Suprapubic skin (tissue), 4 donors: ENCODE measurements at regions not wholly inside any gene's neighbourhood (a gene's known extent, or its start where the extent isn't known, plus 50 kb on each side); places are given as distances from the start of the nearest gene placed in this dataset.
"Not testable (repeated sequence)": the region's sequence is repeated elsewhere in the genome, so short reads cannot be mapped to it uniquely, and the experiment has no call there.

Experiments used
- DNase-seq, 2 donors: peaks; one replicate each; pipeline ENCODE4 v3.0.0-alpha.2; 2019; ENCODE audit warnings: low spot score in 2 of 2
- H3K27ac ChIP-seq: fragments of 200-600 bp; sonication (generic); one replicate; pipeline ENCODE4 v1.5.1; 2019
- H3K27me3 ChIP-seq: fragments of 200-600 bp; sonication (generic); one replicate; pipeline ENCODE4 v1.5.1; 2019
- H3K36me3 ChIP-seq: fragments of 200-600 bp; sonication (generic); one replicate; pipeline ENCODE4 v1.5.1; 2019
- H3K4me1 ChIP-seq: fragments of 200-600 bp; sonication (generic); one replicate; pipeline ENCODE4 v1.5.1; 2019
- H3K4me3 ChIP-seq: fragments of 200-600 bp; sonication (generic); one replicate; pipeline ENCODE4 v1.5.1; 2019; ENCODE audit warnings: mild to moderate bottlenecking
- H3K9me3 ChIP-seq: fragments of 200-600 bp; sonication (generic); one replicate; pipeline ENCODE4 v1.5.1; 2019
- CTCF ChIP-seq, 2 donors: fragments of 200-600 bp in 1 of 2; fragments of 450-650 bp in 1 of 2; sonication (generic) in 1 of 2; IDR thresholded peaks; one replicate each; pipeline ENCODE4 v1.5.1; 2016 to 2019; ENCODE audit warnings: antibody characterized with exemption in 2 of 2, mild to moderate bottlenecking in 1 of 2, moderate library complexity in 1 of 2
- EP300 ChIP-seq: sonication (generic); formaldehyde crosslinking; IDR thresholded peaks from one replicate; pipeline ENCODE4 v1.6.1; 2017; ENCODE audit warnings: antibody characterized with exemption
- POLR2A ChIP-seq, 2 donors: fragments of 450-650 bp; IDR thresholded peaks; one replicate each; pipeline ENCODE4 v1.6.1; 2017; ENCODE audit warnings: antibody characterized with exemption in 2 of 2, mild to moderate bottlenecking in 2 of 2, moderate library complexity in 2 of 2
- POLR2AphosphoS5 ChIP-seq, 3 donors: sonication (generic); formaldehyde crosslinking; IDR thresholded peaks; one replicate each; pipeline ENCODE4 v1.6.1; 2017; ENCODE audit warnings: antibody characterized with exemption in 3 of 3
- WGBS: methylation state at CpG from one replicate; pipeline ENCODE4 v1.1.5; 2018; 5-methylcytosine and 5-hydroxymethylcytosine counted together

- 37% methylated on average over 7 of the region's 7 CpGs for WGBS
- DNase-seq = no peak
- TF ChIP-seq POLR2AphosphoS5 (IDR thresholded peaks at IDR 0.05) = no peak
- no peak for TF ChIP-seq POLR2A (IDR thresholded peaks at IDR 0.05)
- Histone ChIP-seq H3K9me3 (no peaks in the 10 kb centered on the region), H3K4me3 (no peak overlapping the region), H3K4me1 (peaks cover 3% of the 10 kb centered on the region), H3K27me3 (peaks cover 5% of the 10 kb centered on the region), H3K36me3 (no peaks in the 10 kb centered on the region), H3K27ac (no peak overlapping the region)
Measured at GRCh38 chr19:32068793-32069192, 276.6 kb upstream of the ZNF507 start.

- TF ChIP-seq POLR2AphosphoS5 (IDR thresholded peaks at IDR 0.05) (no peak), EP300 (no peak), POLR2A (IDR thresholded peaks at IDR 0.05) (no peak), CTCF (IDR thresholded peaks at IDR 0.05) (no peak)
- H3K27ac ChIP-seq = no peak overlapping the region
- no peaks in the 10 kb centered on the region for H3K9me3 ChIP-seq
- peaks cover 3% of the 10 kb centered on the region for H3K4me1 ChIP-seq
- WGBS = 83% methylated on average over 13 of the region's 13 CpGs
- peaks cover 5% of the 10 kb centered on the region for H3K27me3 ChIP-seq
- no peak for DNase-seq
- no peak overlapping the region for H3K4me3 ChIP-seq
- H3K36me3 ChIP-seq = no peaks in the 10 kb centered on the region
Measured at GRCh38 chr19:32070101-32070500, 275.3 kb upstream of the ZNF507 start.

- no peaks in the 10 kb centered on the region for H3K36me3 ChIP-seq
- TF ChIP-seq POLR2A (IDR thresholded peaks at IDR 0.05) (no peak), CTCF (IDR thresholded peaks at IDR 0.05) (no peak), EP300 (no peak), POLR2AphosphoS5 (IDR thresholded peaks at IDR 0.05) (no peak)
- DNase-seq = no peak
Measured at GRCh38 chr19:32082028-32082427, 263.4 kb upstream of the ZNF507 start.

GRCh38 chr19:32084756-32085363 lies 260.6 kb upstream of the ZNF507 start:
- DNase-seq, H3K9me3 ChIP-seq, H3K4me1 ChIP-seq, H3K36me3 ChIP-seq, H3K27ac ChIP-seq, H3K27me3 ChIP-seq, H3K4me3 ChIP-seq: not testable (repeated sequence)
- WGBS = 87% methylated on average over 1 of the region's 1 CpG
- peak in 1 of 2 donors; percentile 9 for TF ChIP-seq CTCF (IDR thresholded peaks at IDR 0.05)

More at GRCh38 chr19:32082028-32082427, 263.4 kb upstream of the ZNF507 start:
- no peak overlapping the region for H3K4me3 ChIP-seq
- WGBS = 38% methylated on average over 9 of the region's 9 CpGs
- H3K4me1 ChIP-seq = no peaks in the 10 kb centered on the region
- no peak overlapping the region for H3K27ac ChIP-seq
- no peaks in the 10 kb centered on the region for H3K9me3 ChIP-seq
- H3K27me3 ChIP-seq = no peaks in the 10 kb centered on the region

GRCh38 chr19:32091241-32091640 lies 254.2 kb upstream of the ZNF507 start:
- no peaks in the 10 kb centered on the region for H3K9me3 ChIP-seq
- no peak overlapping the region for H3K4me3 ChIP-seq
- H3K27ac ChIP-seq = no peak overlapping the region
- no peak for DNase-seq
- no peaks in the 10 kb centered on the region for H3K27me3 ChIP-seq
- 40% methylated on average over 12 of the region's 12 CpGs for WGBS
- no peaks in the 10 kb centered on the region for H3K4me1 ChIP-seq
- TF ChIP-seq EP300 = no peak
- no peak for TF ChIP-seq POLR2AphosphoS5 (IDR thresholded peaks at IDR 0.05)
- no peak for TF ChIP-seq CTCF (IDR thresholded peaks at IDR 0.05)
- TF ChIP-seq POLR2A (IDR thresholded peaks at IDR 0.05) = no peak
- no peaks in the 10 kb centered on the region for H3K36me3 ChIP-seq

- Histone ChIP-seq H3K36me3 (no peaks in the 10 kb centered on the region), H3K4me1 (no peaks in the 10 kb centered on the region), H3K27me3 (no peaks in the 10 kb centered on the region), H3K9me3 (no peaks in the 10 kb centered on the region), H3K4me3 (no peak overlapping the region), H3K27ac (no peak overlapping the region)
- 78% methylated on average over 4 of the region's 4 CpGs for WGBS
- no peak for TF ChIP-seq POLR2A (IDR thresholded peaks at IDR 0.05)
- no peak for TF ChIP-seq CTCF (IDR thresholded peaks at IDR 0.05)
- TF ChIP-seq POLR2AphosphoS5 (IDR thresholded peaks at IDR 0.05) = no peak
- no peak for TF ChIP-seq EP300
- DNase-seq = no peak
Measured at GRCh38 chr19:32097011-32097410, 248.4 kb upstream of the ZNF507 start.
